ENCODE measurements at regions not wholly inside any gene's neighbourhood (a gene's known extent, or its start where the extent isn't known, plus 50 kb on each side); places are given as distances from the start of the nearest gene placed in this dataset.

DNA sequence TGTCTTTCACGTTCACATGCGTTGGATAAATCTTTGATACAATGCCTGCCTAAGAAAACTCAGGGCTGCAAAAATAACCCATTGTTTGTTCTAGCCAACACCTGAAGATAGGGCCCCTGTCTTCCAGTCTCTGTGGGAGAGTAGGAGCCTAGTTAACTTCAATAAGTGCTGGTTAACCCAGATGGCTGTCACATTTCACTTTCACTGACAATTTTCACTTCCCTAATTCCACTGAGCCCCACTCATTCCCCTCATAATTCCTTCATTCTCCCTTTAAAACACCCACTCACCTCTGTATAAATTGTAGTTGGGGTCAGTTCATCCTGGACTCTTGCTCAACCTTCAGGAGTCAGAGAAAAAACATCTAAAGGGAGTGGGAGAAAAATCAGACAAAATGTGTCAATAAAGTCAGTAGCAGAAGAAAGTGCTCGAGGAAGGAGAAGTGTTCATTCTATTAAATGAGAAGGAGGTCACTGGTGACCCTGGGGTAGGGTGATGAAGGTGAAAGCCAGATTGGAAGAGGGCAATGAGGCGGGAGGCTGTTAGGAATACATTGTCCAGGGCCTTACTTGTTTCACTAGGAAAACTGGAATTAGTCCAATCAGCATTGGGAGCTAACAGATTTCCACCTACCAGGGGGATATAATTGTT is 51.2 kb upstream of the ABI1 start:
- TF ChIP-seq NFATC3 (CRISPR knock-in tag; IDR thresholded peaks at IDR 0.05) = no peak
- TF ChIP-seq EZH2 (conservative IDR thresholded peaks at IDR 0.05; ENCODE audit: low read depth, low read length) = no peak
